ENCODE measurements at regions not wholly inside any gene's neighbourhood (a gene's known extent, or its start where the extent isn't known, plus 50 kb on each side); places are given as distances from the start of the nearest gene placed in this dataset.
"Not testable (repeated sequence)": the region's sequence is repeated elsewhere in the genome, so short reads cannot be mapped to it uniquely, and the experiment has no call there.

- intact Hi-C loops (cut with DNase I; ENCODE audit: low total_unique reads) = no loop called here
- Histone ChIP-seq H3K4me3 (no peak overlapping the region), H3K9me3 (no peaks in the 10 kb centered on the region), H3K27me3 (no peaks in the 10 kb centered on the region), H3K27ac (no peak overlapping the region), H3K36me3 (no peaks in the 10 kb centered on the region), H3K4me1 (no peaks in the 10 kb centered on the region)
- ATAC-seq = no peak
- no peak for DNase-seq
- in situ Hi-C loops (cut with MboI; ENCODE audit: low sequenced_read_pairs in 4 of 4) = no loop called here
- TF ChIP-seq POLR2A (IDR thresholded peaks at IDR 0.05) (no peak), CTCF (IDR thresholded peaks at IDR 0.05 in 4 of 5, conservative IDR thresholded peaks at IDR 0.05 in 1 of 5) (no peak)
Observed at GRCh38 chr10:94123258-94123995, 129.7 kb downstream of the PLCE1 start.

- intact Hi-C loops (cut with DNase I; ENCODE audit: low total_unique reads); H3K27ac ChIP-seq; DNase-seq; H3K36me3 ChIP-seq; in situ Hi-C loops (cut with MboI; ENCODE audit: low sequenced_read_pairs in 4 of 4); H3K9me3 ChIP-seq; H3K4me3 ChIP-seq; H3K4me1 ChIP-seq; H3K27me3 ChIP-seq; ATAC-seq: not testable (repeated sequence)
Observed at GRCh38 chr10:94124147-94124546, 130.4 kb downstream of the PLCE1 start.

GRCh38 chr10:94125268-94125667, 131.5 kb downstream of the PLCE1 start:
- H3K27ac ChIP-seq; H3K9me3 ChIP-seq; DNase-seq; intact Hi-C loops (cut with DNase I; ENCODE audit: low total_unique reads); H3K27me3 ChIP-seq; ATAC-seq; in situ Hi-C loops (cut with MboI; ENCODE audit: low sequenced_read_pairs in 4 of 4); H3K4me1 ChIP-seq; H3K36me3 ChIP-seq; H3K4me3 ChIP-seq: not testable (repeated sequence)

GRCh38 chr10:94125856-94126255, 132.1 kb downstream of the PLCE1 start:
- in situ Hi-C loops (cut with MboI; ENCODE audit: low sequenced_read_pairs in 4 of 4) (no loop called here), intact Hi-C loops (cut with DNase I; ENCODE audit: low total_unique reads) (no loop called here)
- Histone ChIP-seq H3K27me3 (no peaks in the 10 kb centered on the region), H3K27ac (no peak overlapping the region), H3K9me3 (no peaks in the 10 kb centered on the region), H3K4me1 (peaks cover 0 to 1% of the 10 kb centered on the region in 2 donors), H3K36me3 (no peaks in the 10 kb centered on the region), H3K4me3 (no peak overlapping the region)
- TF ChIP-seq CTCF (IDR thresholded peaks at IDR 0.05 in 4 of 5, conservative IDR thresholded peaks at IDR 0.05 in 1 of 5) (no peak), POLR2A (IDR thresholded peaks at IDR 0.05) (no peak)
- no peak for ATAC-seq
- DNase-seq = no peak

GRCh38 chr10:94129393-94130130, 135.8 kb downstream of the PLCE1 start:
- Histone ChIP-seq H3K27ac (no peak overlapping the region), H3K4me3 (no peak overlapping the region), H3K9me3 (no peaks in the 10 kb centered on the region), H3K36me3 (no peaks in the 10 kb centered on the region), H3K27me3 (no peaks in the 10 kb centered on the region), H3K4me1 (peaks cover 24 to 29% of the 10 kb centered on the region in 2 donors)
- ATAC-seq = no peak
- in situ Hi-C loops (cut with MboI; ENCODE audit: low sequenced_read_pairs in 4 of 4) (no loop called here), intact Hi-C loops (cut with DNase I; ENCODE audit: low total_unique reads) (loop anchor here (5.0 kb wide), 1 partner anchor 83 kb away; no protein-coding TSS in a partner anchor)
- no peak for TF ChIP-seq CTCF (IDR thresholded peaks at IDR 0.05 in 4 of 5, conservative IDR thresholded peaks at IDR 0.05 in 1 of 5)
- TF ChIP-seq POLR2A (IDR thresholded peaks at IDR 0.05) = no peak
- no peak for DNase-seq
